HEK293 (cell line): ENCODE measurements at regions not wholly inside any gene's neighbourhood (a gene's known extent, or its start where the extent isn't known, plus 50 kb on each side); places are given as distances from the start of the nearest gene placed in this dataset.

Source experiments
- CTCF ChIA-PET: fragments of 350-600 bp; formaldehyde crosslinking; extraction: SDS; loops from one replicate; lab custom pipeline; 2021; ENCODE audit warnings: antibody characterized with exemption; lab: Yijun Ruan, JAX
- POLR2A ChIA-PET: fragments of 300-600 bp; formaldehyde crosslinking; extraction: SDS; loops from one replicate; lab custom pipeline; 2020; ENCODE audit warnings: antibody characterized with exemption, inconsistent platforms; lab: Yijun Ruan, JAX
- H3K27ac ChIP-seq: fragments of 200-500 bp; sonication (Bioruptor generic); 2 replicates; pipeline ENCODE4 v1.5.1; 2014; ENCODE audit warnings: low read depth, low read length, control low read depth, inconsistent platforms; ENCODE audit errors: extremely low read depth
- H3K36me3 ChIP-seq, 2 experiments: fragments of 200-500 bp in 1 of 2; sonication (Bioruptor generic) in 1 of 2; 1 replicate in 1 of 2; 2 replicates in 1 of 2; pipeline ENCODE4 v1.5.1; 2014 to 2017; ENCODE audit warnings: inconsistent platforms in 2 of 2, low read length in 2 of 2; ENCODE audit not compliant: control insufficient read depth in 2 of 2, insufficient read depth in 1 of 2
- H3K4me1 ChIP-seq: fragments of 200-500 bp; sonication (Bioruptor generic); 2 replicates; pipeline ENCODE4 v1.5.1; 2014; ENCODE audit warnings: mild to moderate bottlenecking, low read length, inconsistent platforms; ENCODE audit not compliant: control insufficient read depth, insufficient read depth
- H3K4me3 ChIP-seq: 2 replicates; pipeline ENCODE4 v1.5.1; 2011; ENCODE audit warnings: low read depth, mild to moderate bottlenecking, control low read depth, low read length, moderate library complexity
- H3K9me3 ChIP-seq: fragments of 200-500 bp; sonication (Bioruptor generic); 2 replicates; pipeline ENCODE4 v1.5.1; 2014; ENCODE audit warnings: low read depth, low read length, inconsistent platforms; ENCODE audit not compliant: control insufficient read depth, insufficient read depth
- BCL11B ChIP-seq: fragments of 450-650 bp; formaldehyde crosslinking; IDR thresholded peaks from 2 replicates; pipeline ENCODE4 v1.5.1; 2016; ENCODE audit warnings: low read depth, missing biosample characterization, missing genetic modification characterization
- MZF1 ChIP-seq: fragments of 450-650 bp; formaldehyde crosslinking; IDR thresholded peaks from 2 replicates; pipeline ENCODE4 v1.5.1; 2017; ENCODE audit warnings: missing biosample characterization, missing genetic modification characterization, borderline replicate concordance
- ZBTB11 ChIP-seq: fragments of 450-650 bp; formaldehyde crosslinking; conservative IDR thresholded peaks from 2 replicates; pipeline ENCODE4 v1.5.1; 2016; ENCODE audit warnings: low read depth, missing biosample characterization, missing genetic modification characterization
- ZNF140 ChIP-seq: fragments of 450-650 bp; formaldehyde crosslinking; IDR thresholded peaks from 2 replicates; pipeline ENCODE4 v1.5.1; 2016; ENCODE audit warnings: missing biosample characterization, missing genetic modification characterization
- ZNF211 ChIP-seq: fragments of 450-650 bp; formaldehyde crosslinking; IDR thresholded peaks from 2 replicates; pipeline ENCODE4 v1.5.1; 2016; ENCODE audit warnings: low read depth, missing biosample characterization, missing genetic modification characterization
- ZNF335 ChIP-seq: fragments of 450-650 bp; formaldehyde crosslinking; conservative IDR thresholded peaks from 2 replicates; pipeline ENCODE4 v1.5.1; 2016; ENCODE audit warnings: missing biosample characterization, missing genetic modification characterization
- ZNF341 ChIP-seq: fragments of 450-650 bp; formaldehyde crosslinking; IDR thresholded peaks from 2 replicates; pipeline ENCODE4; 2016; ENCODE audit warnings: low read depth, missing biosample characterization, missing genetic modification characterization
- ZNF350 ChIP-seq: fragments of 450-650 bp; formaldehyde crosslinking; IDR thresholded peaks from 2 replicates; pipeline ENCODE4 v1.5.0; 2017; ENCODE audit warnings: missing biosample characterization, mild to moderate bottlenecking, missing genetic modification characterization
- ZNF362 ChIP-seq: fragments of 450-650 bp; formaldehyde crosslinking; IDR thresholded peaks from 2 replicates; pipeline ENCODE4 v1.5.1; 2016; ENCODE audit warnings: missing biosample characterization, missing genetic modification characterization
- ZNF426 ChIP-seq: fragments of 450-650 bp; formaldehyde crosslinking; IDR thresholded peaks from 2 replicates; pipeline ENCODE4 v1.5.1; 2017; ENCODE audit warnings: missing biosample characterization, missing genetic modification characterization, mild to moderate bottlenecking, inconsistent platforms, moderate library complexity
- ZNF518A ChIP-seq: fragments of 450-650 bp; formaldehyde crosslinking; conservative IDR thresholded peaks from 2 replicates; pipeline ENCODE4 v1.5.1; 2016; ENCODE audit warnings: low read depth, missing biosample characterization, missing genetic modification characterization
- ZNF549 ChIP-seq: fragments of 450-650 bp; IDR thresholded peaks from 2 replicates; pipeline ENCODE4 v1.5.1; 2018; ENCODE audit warnings: missing biosample characterization, missing genetic modification characterization, mild to moderate bottlenecking, inconsistent platforms, moderate library complexity
- ZNF555 ChIP-seq: fragments of 450-650 bp; formaldehyde crosslinking; conservative IDR thresholded peaks from 2 replicates; pipeline ENCODE4 v1.5.1; 2017; ENCODE audit warnings: missing biosample characterization, mild to moderate bottlenecking, missing genetic modification characterization, inconsistent platforms
- ZNF596 ChIP-seq: fragments of 450-650 bp; IDR thresholded peaks from 2 replicates; pipeline ENCODE4 v1.5.0; 2018; ENCODE audit warnings: missing biosample characterization, mild to moderate bottlenecking, missing genetic modification characterization, moderate library complexity
- ZNF707 ChIP-seq: fragments of 450-650 bp; formaldehyde crosslinking; IDR thresholded peaks from 2 replicates; pipeline ENCODE4 v1.5.1; 2016; ENCODE audit warnings: missing biosample characterization, missing genetic modification characterization
- ZNF777 ChIP-seq: fragments of 450-650 bp; formaldehyde crosslinking; IDR thresholded peaks from 2 replicates; pipeline ENCODE4 v1.5.1; 2017; ENCODE audit warnings: missing biosample characterization, missing genetic modification characterization, borderline replicate concordance
- ZNF830 ChIP-seq: fragments of 450-650 bp; IDR thresholded peaks from 2 replicates; pipeline ENCODE4 v1.5.0; 2018; ENCODE audit warnings: missing biosample characterization, missing genetic modification characterization, low read depth, mild to moderate bottlenecking, moderate library complexity
- ZSCAN18 ChIP-seq: fragments of 450-650 bp; formaldehyde crosslinking; IDR thresholded peaks from 2 replicates; pipeline ENCODE4 v1.5.1; 2016; ENCODE audit warnings: missing biosample characterization, missing genetic modification characterization

- ChIA-PET POLR2A (no interaction called here), CTCF (no interaction called here)
- Histone ChIP-seq H3K9me3 (no peaks in the 10 kb centered on the region), H3K27ac (no peak overlapping the region), H3K4me1 (no peaks in the 10 kb centered on the region)
- no peak for TF ChIP-seq ZNF830
- TF ChIP-seq ZNF707 (tag by site-specific recombination), result no peak
- no peak for TF ChIP-seq ZSCAN18 (tag by site-specific recombination)
- TF ChIP-seq ZNF777 (tag by site-specific recombination), result no peak
- TF ChIP-seq ZNF350 (tag by site-specific recombination), result no peak
- TF ChIP-seq MZF1 (tag by site-specific recombination), result no peak
- TF ChIP-seq, all 188 proteins: peak for 0
- no peaks in the 10 kb centered on the region for H3K36me3 ChIP-seq
- H3K4me3 ChIP-seq, result no peak overlapping the region
These were observed 607.1 kb downstream of the SLITRK6 start for GRCh38 chr13:85191996-85192718.

- Histone ChIP-seq H3K27ac (no peak overlapping the region), H3K36me3 (no peaks in the 10 kb centered on the region), H3K4me3 (no peak overlapping the region), H3K4me1 (no peaks in the 10 kb centered on the region), H3K9me3 (no peaks in the 10 kb centered on the region)
- ChIA-PET CTCF (no interaction called here), POLR2A (no interaction called here)
- TF ChIP-seq ZNF335, result no peak
- no peak for TF ChIP-seq ZNF596 (tag by site-specific recombination)
- no peak for TF ChIP-seq ZNF362 (tag by site-specific recombination)
These were observed 612.7 kb downstream of the SLITRK6 start for GRCh38 chr13:85186356-85187045.

GRCh38 chr13:85174291-85174690 is 624.9 kb downstream of the SLITRK6 start:
- POLR2A ChIA-PET, result no interaction called here
- H3K36me3 ChIP-seq, result no peaks in the 10 kb centered on the region
- H3K4me1 ChIP-seq, result no peaks in the 10 kb centered on the region
- no peak overlapping the region for H3K27ac ChIP-seq
- no peak overlapping the region for H3K4me3 ChIP-seq
- H3K9me3 ChIP-seq, result no peaks in the 10 kb centered on the region
- CTCF ChIA-PET, result interaction anchor here (0.6 to 0.7 kb wide), 2 partner anchors 279 to 349 kb away, joined by 3 read pairs; no protein-coding TSS in a partner anchor
- TF ChIP-seq ZNF211 (tag by site-specific recombination) (no peak), ZNF140 (0 out of 2 replicates have a peak, but pooled peaks have one; percentile 36), ZNF426 (tag by site-specific recombination) (peak; percentile 59), ZBTB11 (tag by site-specific recombination) (peak; percentile 43; the same call in 1 of the 2 replicates), ZNF518A (tag by site-specific recombination) (peak; percentile 60; the same call in 1 of the 2 replicates), ZNF549 (tag by site-specific recombination) (no peak), BCL11B (tag by site-specific recombination) (no peak), ZNF341 (tag by site-specific recombination) (no peak), ZNF555 (tag by site-specific recombination) (peak; percentile 58)
